A673 (cell line): ENCODE measurements at regions not wholly inside any gene's neighbourhood (a gene's known extent, or its start where the extent isn't known, plus 50 kb on each side); places are given as distances from the start of the nearest gene placed in this dataset.

Experiments used
- BruUV-seq: library from RNA; stranded (reverse); fragments of 400-500 nt; replicated peaks from 2 replicates; lab custom pipeline; 2021; lab: Mats Ljungman, UMichigan
- CTCF ChIA-PET: fragments of 300-600 bp; sonication (Branson Sonifier 250); formaldehyde crosslinking; loops from one replicate; lab custom pipeline; 2022; ENCODE audit warnings: antibody characterized with exemption; lab: Charles Lee
- POLR2A ChIA-PET: fragments of 300-600 bp; sonication (Branson Sonifier 250); formaldehyde crosslinking; loops from one replicate; lab custom pipeline; 2022; ENCODE audit warnings: antibody characterized with exemption; ENCODE audit not compliant: low non-redundant PET; lab: Charles Lee
- DNase-seq: peaks from one replicate; pipeline ENCODE4 v3.0.0-alpha.2; 2015; ENCODE audit warnings: low spot score
- H3K27ac ChIP-seq: fragments of 200-600 bp; sonication (generic); 2 replicates; pipeline ENCODE4 v1.5.1; 2016; ENCODE audit warnings: mixed run types, low read depth, mild to moderate bottlenecking, mixed read lengths, antibody characterized with exemption, low read length; ENCODE audit not compliant: poor library complexity, severe bottlenecking
- H3K27me3 ChIP-seq: fragments of 200-600 bp; sonication (generic); replicated peaks from 2 replicates; pipeline ENCODE4 v1.6.1; 2017; ENCODE audit warnings: mixed run types, low read depth, mild to moderate bottlenecking, mixed read lengths, antibody characterized with exemption, low read length; ENCODE audit not compliant: insufficient read depth, poor library complexity
- H3K36me3 ChIP-seq: fragments of 200-600 bp; sonication (generic); 2 replicates; pipeline ENCODE4 v1.6.1; 2016; ENCODE audit warnings: mixed run types, mild to moderate bottlenecking, mixed read lengths, antibody characterized with exemption, low read length; ENCODE audit not compliant: insufficient read depth, poor library complexity, severe bottlenecking
- H3K4me1 ChIP-seq: fragments of 200-600 bp; sonication (generic); 2 replicates; pipeline ENCODE4 v1.6.1; 2017; ENCODE audit warnings: mixed run types, mild to moderate bottlenecking, mixed read lengths, antibody characterized with exemption, low read length; ENCODE audit not compliant: insufficient read depth, poor library complexity, severe bottlenecking
- H3K4me3 ChIP-seq: fragments of 200-600 bp; sonication (generic); 2 replicates; pipeline ENCODE4 v1.5.1; 2016; ENCODE audit warnings: low read depth, mixed run types, mild to moderate bottlenecking, mixed read lengths, low read length; ENCODE audit not compliant: poor library complexity, severe bottlenecking
- H3K9me3 ChIP-seq: fragments of 200-600 bp; sonication (generic); 2 replicates; pipeline ENCODE4 v1.6.1; 2016; ENCODE audit warnings: mixed run types, low read depth, mild to moderate bottlenecking, mixed read lengths, antibody characterized with exemption, low read length; ENCODE audit not compliant: poor library complexity, severe bottlenecking
- EZH2 ChIP-seq: fragments of 200-600 bp; sonication (generic); IDR thresholded peaks from 2 replicates; pipeline ENCODE4 v1.6.1; 2017; ENCODE audit warnings: borderline replicate concordance, low read depth, mild to moderate bottlenecking, mixed read lengths, antibody characterized with exemption, low read length; ENCODE audit not compliant: poor library complexity, severe bottlenecking
- intact Hi-C: fragments of 100-400 bp; cut with micrococcal nuclease; formaldehyde crosslinking; loops from one replicate; pipeline ENCODE4 v1.10.0; 2022; ENCODE audit not compliant: unreplicated experiment
- TF ChIP-seq, protein P1 (sequence below): fragments of 300-800, 200-600 bp; sonication (generic); conservative IDR thresholded peaks from 2 replicates; pipeline ENCODE4 v1.5.1; 2017; ENCODE audit warnings: low read depth, mild to moderate bottlenecking, antibody characterized with exemption, low read length, moderate library complexity, mixed read lengths

DNA sequence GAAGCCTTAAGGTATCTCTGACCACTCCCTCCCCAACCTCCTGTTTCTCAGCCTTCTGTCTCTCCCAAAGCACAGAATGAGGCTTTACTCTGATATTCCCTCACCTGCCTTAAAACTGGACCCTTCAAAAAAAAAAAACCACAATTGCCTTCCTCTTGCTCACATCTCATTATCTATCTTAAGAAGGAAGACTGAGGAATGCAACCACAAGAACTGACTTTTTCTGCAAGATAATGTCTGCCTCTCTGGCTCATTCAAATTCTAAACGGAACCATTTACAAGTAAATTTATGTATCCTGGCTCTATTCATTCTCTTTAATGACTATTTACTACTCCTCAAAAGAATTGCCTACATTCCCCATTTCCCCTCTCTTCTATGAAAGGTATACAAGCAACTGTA lies 545.5 kb upstream of the HTR2C start:
- POLR2A ChIA-PET, result no interaction called here

DNA sequence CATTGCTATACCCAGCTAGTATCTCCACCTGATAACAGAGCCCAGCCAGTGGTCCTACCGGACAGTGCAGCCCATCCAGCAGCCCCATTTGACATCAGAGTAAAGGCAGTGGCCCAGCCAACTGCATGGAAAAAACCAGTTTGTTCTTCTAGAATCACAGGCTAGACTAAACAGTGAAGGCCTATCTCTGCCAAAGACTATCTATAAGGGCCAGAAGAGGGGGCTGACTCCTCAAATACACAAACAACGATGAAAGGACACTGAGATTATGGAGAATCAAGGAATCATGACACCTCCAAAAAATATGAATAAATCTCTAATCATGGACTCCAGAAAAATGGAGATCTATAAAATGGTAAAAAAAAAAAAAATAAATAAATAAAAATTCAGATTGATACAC lies 546.4 kb upstream of the HTR2C start:
- no peak overlapping the region for H3K27ac ChIP-seq
- BruUV-seq, result no TSS peak

More for the DNA sequence above, 545.5 kb upstream of the HTR2C start:
- no peak for DNase-seq
- Histone ChIP-seq H3K4me3 (no peak overlapping the region), H3K9me3 (no peaks in the 10 kb centered on the region), H3K4me1 (no peaks in the 10 kb centered on the region), H3K36me3 (no peaks in the 10 kb centered on the region), H3K27me3 (no peaks in the 10 kb centered on the region), H3K27ac (no peak overlapping the region)
- CTCF ChIA-PET, result no interaction called here
- TF ChIP-seq, protein P1, sequence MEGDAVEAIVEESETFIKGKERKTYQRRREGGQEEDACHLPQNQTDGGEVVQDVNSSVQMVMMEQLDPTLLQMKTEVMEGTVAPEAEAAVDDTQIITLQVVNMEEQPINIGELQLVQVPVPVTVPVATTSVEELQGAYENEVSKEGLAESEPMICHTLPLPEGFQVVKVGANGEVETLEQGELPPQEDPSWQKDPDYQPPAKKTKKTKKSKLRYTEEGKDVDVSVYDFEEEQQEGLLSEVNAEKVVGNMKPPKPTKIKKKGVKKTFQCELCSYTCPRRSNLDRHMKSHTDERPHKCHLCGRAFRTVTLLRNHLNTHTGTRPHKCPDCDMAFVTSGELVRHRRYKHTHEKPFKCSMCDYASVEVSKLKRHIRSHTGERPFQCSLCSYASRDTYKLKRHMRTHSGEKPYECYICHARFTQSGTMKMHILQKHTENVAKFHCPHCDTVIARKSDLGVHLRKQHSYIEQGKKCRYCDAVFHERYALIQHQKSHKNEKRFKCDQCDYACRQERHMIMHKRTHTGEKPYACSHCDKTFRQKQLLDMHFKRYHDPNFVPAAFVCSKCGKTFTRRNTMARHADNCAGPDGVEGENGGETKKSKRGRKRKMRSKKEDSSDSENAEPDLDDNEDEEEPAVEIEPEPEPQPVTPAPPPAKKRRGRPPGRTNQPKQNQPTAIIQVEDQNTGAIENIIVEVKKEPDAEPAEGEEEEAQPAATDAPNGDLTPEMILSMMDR, result no peak
- TF ChIP-seq EZH2, result no peak
- intact Hi-C loops, result no loop called here
- BruUV-seq, result no TSS peak

DNA sequence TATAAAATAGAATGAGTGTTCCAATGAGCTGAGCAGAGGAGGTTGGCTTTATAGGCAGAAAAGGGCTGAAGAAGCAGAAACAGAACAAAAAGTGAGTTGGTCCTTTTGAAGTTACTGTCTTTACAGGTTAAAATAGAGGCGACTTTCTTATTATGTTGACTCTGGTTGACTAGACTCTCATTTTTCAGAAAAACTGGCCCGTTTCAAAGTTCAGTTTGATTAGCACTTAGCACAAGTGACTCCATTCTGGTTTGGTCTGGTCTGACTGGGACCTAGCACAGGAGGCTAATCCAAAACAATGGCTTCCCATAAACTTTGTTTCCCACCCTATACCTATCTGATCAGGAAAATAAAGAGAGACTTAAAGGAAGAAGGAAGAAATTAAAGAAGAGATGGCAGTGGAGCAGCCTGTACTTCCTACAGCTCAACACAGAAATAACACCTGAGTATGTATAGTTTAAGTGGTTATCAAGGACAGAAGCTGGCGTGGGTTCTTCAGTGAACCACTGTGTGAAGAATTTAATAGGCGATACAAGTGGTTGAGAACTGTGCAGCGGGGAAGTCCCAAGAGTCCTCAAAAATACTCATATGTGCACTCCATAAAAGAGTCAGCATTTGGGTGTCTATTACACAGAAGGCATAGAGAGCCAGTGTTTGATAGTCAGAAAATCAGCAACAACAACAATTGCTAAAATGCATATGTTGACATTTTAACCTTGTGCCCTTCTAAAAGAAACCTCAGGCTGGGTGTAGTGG lies 554.8 kb upstream of the HTR2C start:
- intact Hi-C loops, result no loop called here
- H3K4me3 ChIP-seq, result no peak overlapping the region
- no peak for DNase-seq
- no peaks in the 10 kb centered on the region for H3K9me3 ChIP-seq
- no peak overlapping the region for H3K27ac ChIP-seq
- no peaks in the 10 kb centered on the region for H3K36me3 ChIP-seq
- BruUV-seq, result no TSS peak
- no peaks in the 10 kb centered on the region for H3K4me1 ChIP-seq
- TF ChIP-seq EZH2, result no peak
- TF ChIP-seq, protein P1, result no peak
- no peaks in the 10 kb centered on the region for H3K27me3 ChIP-seq
- POLR2A ChIA-PET, result no interaction called here
- CTCF ChIA-PET, result no interaction called here

More for the DNA sequence above, 546.4 kb upstream of the HTR2C start:
- H3K27me3 ChIP-seq, result no peaks in the 10 kb centered on the region
- ChIA-PET POLR2A (no interaction called here), CTCF (no interaction called here)
- no peaks in the 10 kb centered on the region for H3K36me3 ChIP-seq
- no peak overlapping the region for H3K4me3 ChIP-seq
- H3K9me3 ChIP-seq, result no peaks in the 10 kb centered on the region
- DNase-seq, result no peak
- TF ChIP-seq, protein P1, result no peak
- no peak for TF ChIP-seq EZH2
- intact Hi-C loops, result no loop called here
- H3K4me1 ChIP-seq, result no peaks in the 10 kb centered on the region
